Breast epithelium (tissue), 3 donors: ENCODE measurements at regions not wholly inside any gene's neighbourhood (a gene's known extent, or its start where the extent isn't known, plus 50 kb on each side); places are given as distances from the start of the nearest gene placed in this dataset.

Experiments
- POLR2A ChIP-seq: fragments of 450-650 bp; IDR thresholded peaks from one replicate; pipeline ENCODE4 v1.6.1; 2016; ENCODE audit warnings: antibody characterized with exemption, mild to moderate bottlenecking, moderate library complexity
- POLR2AphosphoS5 ChIP-seq, 3 donors: sonication (generic); formaldehyde crosslinking; IDR thresholded peaks; one replicate each; pipeline ENCODE4 v1.6.1; 2017; ENCODE audit warnings: antibody characterized with exemption in 3 of 3
- TF ChIP-seq, protein P1 (sequence below), 3 donors: fragments of 450-650 bp; IDR thresholded peaks; one replicate each; pipeline ENCODE4 v1.5.1; 2016 to 2017; ENCODE audit warnings: antibody characterized with exemption in 3 of 3, mild to moderate bottlenecking in 3 of 3, moderate library complexity in 3 of 3

DNA sequence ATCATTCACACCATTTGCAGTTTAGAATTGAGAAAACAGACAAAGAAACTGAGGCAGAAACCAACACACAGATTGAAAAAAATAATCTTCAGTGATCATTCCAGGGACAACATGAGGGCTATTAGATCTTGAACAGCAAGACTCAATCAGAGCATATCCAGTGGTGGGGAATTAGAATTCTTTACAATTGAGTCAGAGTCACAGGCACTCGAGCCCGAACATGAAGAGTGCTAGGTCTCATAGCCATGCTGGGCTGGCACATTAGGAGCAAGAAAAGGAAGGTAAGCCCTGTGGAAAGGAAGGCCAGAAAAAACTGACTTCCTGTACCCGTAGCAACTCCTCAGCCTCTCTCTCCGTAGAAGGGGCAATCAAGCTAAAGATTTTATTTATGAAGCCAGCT, 419.9 kb downstream of the HAO1 start:
- TF ChIP-seq, protein P1, sequence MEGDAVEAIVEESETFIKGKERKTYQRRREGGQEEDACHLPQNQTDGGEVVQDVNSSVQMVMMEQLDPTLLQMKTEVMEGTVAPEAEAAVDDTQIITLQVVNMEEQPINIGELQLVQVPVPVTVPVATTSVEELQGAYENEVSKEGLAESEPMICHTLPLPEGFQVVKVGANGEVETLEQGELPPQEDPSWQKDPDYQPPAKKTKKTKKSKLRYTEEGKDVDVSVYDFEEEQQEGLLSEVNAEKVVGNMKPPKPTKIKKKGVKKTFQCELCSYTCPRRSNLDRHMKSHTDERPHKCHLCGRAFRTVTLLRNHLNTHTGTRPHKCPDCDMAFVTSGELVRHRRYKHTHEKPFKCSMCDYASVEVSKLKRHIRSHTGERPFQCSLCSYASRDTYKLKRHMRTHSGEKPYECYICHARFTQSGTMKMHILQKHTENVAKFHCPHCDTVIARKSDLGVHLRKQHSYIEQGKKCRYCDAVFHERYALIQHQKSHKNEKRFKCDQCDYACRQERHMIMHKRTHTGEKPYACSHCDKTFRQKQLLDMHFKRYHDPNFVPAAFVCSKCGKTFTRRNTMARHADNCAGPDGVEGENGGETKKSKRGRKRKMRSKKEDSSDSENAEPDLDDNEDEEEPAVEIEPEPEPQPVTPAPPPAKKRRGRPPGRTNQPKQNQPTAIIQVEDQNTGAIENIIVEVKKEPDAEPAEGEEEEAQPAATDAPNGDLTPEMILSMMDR (IDR thresholded peaks at IDR 0.05): no peak
- no peak for TF ChIP-seq POLR2A
- no peak for TF ChIP-seq POLR2AphosphoS5 (IDR thresholded peaks at IDR 0.05)
